PC-9 (cell line): ENCODE measurements at regions not wholly inside any gene's neighbourhood (a gene's known extent, or its start where the extent isn't known, plus 50 kb on each side); places are given as distances from the start of the nearest gene placed in this dataset.
A peak's percentile ranks its signal among the peaks of the same experiment; 100 is the strongest.

Experiments used
- BruUV-seq: library from RNA; stranded (reverse); fragments of 400-500 nt; replicated peaks from 2 replicates; lab custom pipeline; 2021; lab: Mats Ljungman, UMichigan
- CTCF ChIA-PET: fragments of 300-600 bp; sonication (Branson Sonifier 250); formaldehyde crosslinking; loops from one replicate; lab custom pipeline; 2022; ENCODE audit warnings: antibody characterized with exemption; lab: Charles Lee
- POLR2A ChIA-PET: fragments of 300-600 bp; sonication (Branson Sonifier 250); formaldehyde crosslinking; loops from one replicate; lab custom pipeline; 2022; ENCODE audit warnings: antibody characterized with exemption; ENCODE audit not compliant: unreplicated experiment; lab: Charles Lee
- DNase-seq, 2 experiments: peaks; one replicate each; pipeline versions ENCODE4 v3.0.0 to v3.0.0-alpha.2; 2015 to 2022; ENCODE audit warnings: mixed read lengths in 1 of 2
- H2AFZ ChIP-seq: fragments of 200-600 bp; sonication (generic); 2 replicates; pipeline ENCODE4 v1.8.1; 2017; ENCODE audit warnings: antibody characterized with exemption
- H3F3A ChIP-seq: fragments of 200-600 bp; sonication (generic); 2 replicates; pipeline ENCODE4 v1.8.1; 2017; ENCODE audit warnings: antibody characterized with exemption, mild to moderate bottlenecking, low read depth; ENCODE audit not compliant: insufficient read depth
- H3K27ac ChIP-seq: fragments of 200-600 bp; sonication (generic); 2 replicates; pipeline ENCODE4 v1.6.1; 2016; ENCODE audit warnings: mixed run types
- H3K27me3 ChIP-seq: fragments of 200-600 bp; sonication (generic); 2 replicates; pipeline ENCODE4 v1.6.1; 2016; ENCODE audit warnings: low read depth, mixed run types; ENCODE audit not compliant: insufficient read depth
- H3K36me3 ChIP-seq: fragments of 200-600 bp; sonication (generic); 2 replicates; pipeline ENCODE4 v1.6.1; 2016; ENCODE audit warnings: low read depth, mixed run types
- H3K4me1 ChIP-seq: fragments of 200-600 bp; sonication (generic); replicated peaks from 2 replicates; pipeline ENCODE4 v1.6.1; 2016; ENCODE audit warnings: mixed run types; ENCODE audit not compliant: insufficient read depth
- H3K4me2 ChIP-seq: fragments of 200-600 bp; sonication (generic); 2 replicates; pipeline ENCODE4 v1.6.1; 2017; ENCODE audit warnings: mixed run types
- H3K4me3 ChIP-seq: fragments of 200-600 bp; sonication (generic); 2 replicates; pipeline ENCODE4 v1.6.1; 2016; ENCODE audit warnings: mixed run types
- H3K79me2 ChIP-seq: fragments of 200-600 bp; sonication (generic); 2 replicates; pipeline ENCODE4 v1.6.1; 2017; ENCODE audit warnings: low read depth, mixed run types
- H3K9me2 ChIP-seq: fragments of 200-600 bp; sonication (generic); 2 replicates; pipeline ENCODE4 v1.8.1; 2017; ENCODE audit warnings: mild to moderate bottlenecking; ENCODE audit not compliant: insufficient read depth
- H3K9me3 ChIP-seq: fragments of 200-600 bp; sonication (generic); 2 replicates; pipeline ENCODE4 v1.8.1; 2016; ENCODE audit warnings: low read depth; ENCODE audit not compliant: insufficient read depth
- H4K20me1 ChIP-seq: fragments of 200-600 bp; sonication (generic); 2 replicates; pipeline ENCODE4 v1.8.1; 2017; ENCODE audit not compliant: insufficient read depth
- EZH2 ChIP-seq: fragments of 200-600 bp; sonication (generic); IDR thresholded peaks from 2 replicates; pipeline ENCODE4 v1.8.0; 2017; ENCODE audit warnings: antibody characterized with exemption, low read depth
- intact Hi-C: fragments of 100-400 bp; cut with micrococcal nuclease; formaldehyde crosslinking; loops from one replicate; pipeline ENCODE4 v1.10.0; 2022; ENCODE audit not compliant: unreplicated experiment
- TF ChIP-seq, protein P1 (sequence below): fragments of 200-600 bp; sonication (generic); conservative IDR thresholded peaks from 2 replicates; pipeline ENCODE4 v1.6.1; 2017; ENCODE audit warnings: mixed run types, antibody characterized with exemption, mild to moderate bottlenecking, moderate library complexity

DNA sequence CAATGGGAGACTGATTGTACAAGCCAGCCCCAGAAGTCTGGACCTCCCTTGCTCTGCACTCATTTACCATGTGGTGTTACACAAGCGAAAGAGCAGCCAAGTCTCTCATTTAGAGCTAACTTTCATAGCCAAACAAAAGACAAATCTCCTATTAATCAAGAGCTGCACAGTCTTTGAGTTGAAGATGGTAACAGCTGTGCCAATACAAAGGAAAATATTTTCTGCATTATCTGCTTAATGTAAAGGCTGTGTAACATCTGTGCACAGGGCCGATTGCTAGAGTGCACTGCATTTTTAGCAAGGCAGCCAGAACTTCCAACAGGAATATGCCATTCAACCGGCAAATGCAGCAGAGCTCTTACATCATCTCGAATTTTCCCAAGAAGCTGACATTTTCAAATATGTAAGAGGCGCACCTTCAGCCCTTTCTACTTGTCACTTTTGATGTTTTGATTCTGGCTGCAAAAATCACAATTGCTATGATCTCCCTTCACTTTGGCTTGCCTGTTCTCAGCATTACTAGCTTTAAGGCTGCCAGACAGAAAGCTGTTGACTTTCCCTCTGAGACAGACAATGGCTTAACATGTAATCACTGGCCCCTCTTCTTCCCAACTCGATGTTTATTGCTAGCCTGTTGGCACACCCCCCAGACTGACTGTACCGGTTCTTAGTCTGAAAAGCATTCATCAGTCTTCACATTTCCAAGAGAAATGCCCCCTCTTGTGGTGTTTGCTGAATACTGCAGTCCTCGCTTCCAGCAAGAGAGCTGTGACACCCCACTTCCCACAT is 96.9 kb upstream of the TANK start:
- H3K9me2 ChIP-seq: no peaks in the 10 kb centered on the region
- H3K4me2 ChIP-seq: peak overlapping the region; percentile 55
- H3K27me3 ChIP-seq: no peaks in the 10 kb centered on the region
- H2AFZ ChIP-seq: peak overlapping the region; percentile 70
- intact Hi-C loops: loop anchor here (1.0 to 10.0 kb wide), 2 partner anchors 89 to 97 kb away; partner anchors contain the start of gene TANK
- TF ChIP-seq EZH2: no peak
- TF ChIP-seq, protein P1, sequence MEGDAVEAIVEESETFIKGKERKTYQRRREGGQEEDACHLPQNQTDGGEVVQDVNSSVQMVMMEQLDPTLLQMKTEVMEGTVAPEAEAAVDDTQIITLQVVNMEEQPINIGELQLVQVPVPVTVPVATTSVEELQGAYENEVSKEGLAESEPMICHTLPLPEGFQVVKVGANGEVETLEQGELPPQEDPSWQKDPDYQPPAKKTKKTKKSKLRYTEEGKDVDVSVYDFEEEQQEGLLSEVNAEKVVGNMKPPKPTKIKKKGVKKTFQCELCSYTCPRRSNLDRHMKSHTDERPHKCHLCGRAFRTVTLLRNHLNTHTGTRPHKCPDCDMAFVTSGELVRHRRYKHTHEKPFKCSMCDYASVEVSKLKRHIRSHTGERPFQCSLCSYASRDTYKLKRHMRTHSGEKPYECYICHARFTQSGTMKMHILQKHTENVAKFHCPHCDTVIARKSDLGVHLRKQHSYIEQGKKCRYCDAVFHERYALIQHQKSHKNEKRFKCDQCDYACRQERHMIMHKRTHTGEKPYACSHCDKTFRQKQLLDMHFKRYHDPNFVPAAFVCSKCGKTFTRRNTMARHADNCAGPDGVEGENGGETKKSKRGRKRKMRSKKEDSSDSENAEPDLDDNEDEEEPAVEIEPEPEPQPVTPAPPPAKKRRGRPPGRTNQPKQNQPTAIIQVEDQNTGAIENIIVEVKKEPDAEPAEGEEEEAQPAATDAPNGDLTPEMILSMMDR: peak; percentile 90
- H3K27ac ChIP-seq: no peak overlapping the region
- no peaks in the 10 kb centered on the region for H3F3A ChIP-seq
- H4K20me1 ChIP-seq: no peaks in the 10 kb centered on the region
- H3K36me3 ChIP-seq: no peaks in the 10 kb centered on the region
- H3K79me2 ChIP-seq: no peaks in the 10 kb centered on the region
- H3K4me3 ChIP-seq: no peak overlapping the region
- peaks cover 11% of the 10 kb centered on the region; the same call in 1 of the 2 replicates for H3K4me1 ChIP-seq
- H3K9me3 ChIP-seq: no peaks in the 10 kb centered on the region
- peak; percentile 60 to 70 for DNase-seq
- BruUV-seq: no TSS peak
- ChIA-PET POLR2A (no interaction called here), CTCF (interaction anchor here (0.5 to 0.9 kb wide), 4 partner anchors 72 to 953 kb away, joined by 3 to 4 read pairs (median 3); no protein-coding TSS in a partner anchor)

DNA sequence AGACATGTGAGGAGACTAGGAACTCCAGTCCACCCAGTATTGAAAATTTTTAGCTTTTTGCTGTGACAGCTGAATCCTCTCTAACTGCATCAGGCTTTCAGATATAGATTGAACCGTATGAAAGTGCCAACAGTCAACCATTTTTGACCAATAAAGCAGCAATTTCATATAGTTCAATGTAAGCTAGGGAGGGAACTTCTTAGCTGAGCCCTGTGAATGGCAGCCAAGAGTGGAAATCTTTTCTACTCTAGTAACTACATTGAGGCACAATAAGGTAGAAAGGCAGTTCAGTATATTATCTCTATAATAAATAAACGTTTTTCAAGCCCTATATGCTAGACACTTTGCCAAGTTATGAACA is 96.3 kb upstream of the TANK start:
- Histone ChIP-seq H3K4me2 (peak overlapping the region; percentile 55; the same call in 1 of the 2 replicates), H3K9me3 (no peaks in the 10 kb centered on the region), H3K36me3 (no peaks in the 10 kb centered on the region), H3K4me3 (no peak overlapping the region), H3K9me2 (no peaks in the 10 kb centered on the region), H3K4me1 (peaks cover 11% of the 10 kb centered on the region; the same call in 1 of the 2 replicates), H3F3A (no peaks in the 10 kb centered on the region), H3K27ac (no peak overlapping the region), H4K20me1 (no peaks in the 10 kb centered on the region), H2AFZ (peak overlapping the region; percentile 70), H3K27me3 (no peaks in the 10 kb centered on the region), H3K79me2 (no peaks in the 10 kb centered on the region)
- CTCF ChIA-PET: interaction anchor here (0.5 to 0.9 kb wide), 5 partner anchors 59 to 953 kb away, joined by 3 to 4 read pairs (median 3); no protein-coding TSS in a partner anchor
- intact Hi-C loops: loop anchor here (1.0 to 10.0 kb wide), 2 partner anchors 89 to 96 kb away; partner anchors contain the start of gene TANK
- no TSS peak for BruUV-seq
- DNase-seq: no peak
- POLR2A ChIA-PET: interaction anchor here (0.6 kb wide), 1 partner anchor 132 kb away, joined by 4 read pairs; no protein-coding TSS in a partner anchor
- TF ChIP-seq, protein P1: peak; percentile 27; the same call in 1 of the 2 replicates
- TF ChIP-seq EZH2: no peak

DNA sequence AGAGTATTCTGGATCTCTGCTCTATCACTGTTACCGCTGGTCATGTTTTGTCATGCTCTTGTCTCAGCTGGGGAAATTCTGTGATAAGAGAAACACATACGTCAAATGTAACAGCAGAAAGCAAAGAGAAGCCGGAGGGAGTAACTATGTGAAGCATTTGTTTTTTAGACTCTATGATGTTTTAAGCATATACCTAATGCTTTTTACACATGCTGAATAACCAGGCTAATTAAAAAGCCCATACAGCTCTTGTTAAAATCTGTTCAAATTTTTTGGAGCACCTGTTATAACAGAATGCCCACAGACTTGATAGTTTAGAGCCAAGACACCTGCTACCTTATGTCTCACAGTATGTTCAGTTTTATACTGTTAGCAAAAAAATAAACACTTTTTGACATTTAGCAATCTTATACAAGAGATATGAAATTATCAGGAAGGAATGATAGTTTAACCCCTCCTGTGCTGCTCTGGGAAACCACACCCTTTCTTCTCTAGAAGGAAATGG is 92.3 kb upstream of the TANK start:
- H3F3A ChIP-seq: no peaks in the 10 kb centered on the region
- CTCF ChIA-PET: no interaction called here
- H3K9me2 ChIP-seq: no peaks in the 10 kb centered on the region
- peaks cover 11% of the 10 kb centered on the region; the same call in 1 of the 2 replicates for H3K4me1 ChIP-seq
- no peaks in the 10 kb centered on the region for H3K27me3 ChIP-seq
- DNase-seq: no peak
- no peak overlapping the region for H3K27ac ChIP-seq
- no peak for TF ChIP-seq EZH2
- TF ChIP-seq, protein P1: no peak
- H4K20me1 ChIP-seq: no peaks in the 10 kb centered on the region
- H2AFZ ChIP-seq: peak overlapping the region; percentile 27; the same call in 1 of the 2 replicates
- H3K4me3 ChIP-seq: no peak overlapping the region
- H3K79me2 ChIP-seq: no peaks in the 10 kb centered on the region
- POLR2A ChIA-PET: no interaction called here
- no peaks in the 10 kb centered on the region for H3K36me3 ChIP-seq
- intact Hi-C loops: loop anchor here (10.0 kb wide), 1 partner anchor 93 kb away; no protein-coding TSS in a partner anchor
- BruUV-seq: no TSS peak
- no peaks in the 10 kb centered on the region for H3K9me3 ChIP-seq
- H3K4me2 ChIP-seq: no peak overlapping the region
